Fibroblast of lung (primary cell): ENCODE measurements at regions not wholly inside any gene's neighbourhood (a gene's known extent, or its start where the extent isn't known, plus 50 kb on each side); places are given as distances from the start of the nearest gene placed in this dataset.

Experiments
- CTCF ChIP-seq, 2 donors: IDR thresholded peaks in 1 of 2; conservative IDR thresholded peaks in 1 of 2; 1 replicate in 1 of 2; 2 replicates in 1 of 2; pipeline ENCODE4 v1.5.1; 2011 to 2012; ENCODE audit warnings: low read length in 2 of 2, control low read depth in 1 of 2, inconsistent platforms in 1 of 2, low read depth in 1 of 2, mild to moderate bottlenecking in 1 of 2
- EZH2 ChIP-seq: IDR thresholded peaks from 2 replicates; pipeline ENCODE4 v1.5.1; 2012; ENCODE audit warnings: low read length, control low read depth, mild to moderate bottlenecking; ENCODE audit errors: missing control alignments

- peak in 1 of 2 donors; percentile 7 for TF ChIP-seq CTCF (conservative IDR thresholded peaks at IDR 0.05 in 1 of 2, IDR thresholded peaks at IDR 0.05 in 1 of 2; ENCODE audit: low read depth in 1 of 2, low read length in 2 of 2)
- no peak for TF ChIP-seq EZH2
These were observed 52.7 kb upstream of the BCOR start for GRCh38 chrX:40150503-40150902.
